Choroid plexus epithelial cell (primary cell): ENCODE measurements at regions not wholly inside any gene's neighbourhood (a gene's known extent, or its start where the extent isn't known, plus 50 kb on each side); places are given as distances from the start of the nearest gene placed in this dataset.

ENCODE experiments used
- DNase-seq: peaks from one replicate; pipeline ENCODE4 v3.0.0-alpha.2; 2010; ENCODE audit warnings: low read depth
- H3K4me3 ChIP-seq: 2 replicates; pipeline ENCODE4 v1.5.1; 2011; ENCODE audit warnings: low read depth, mild to moderate bottlenecking, control low read depth, low read length, moderate library complexity
- TF ChIP-seq, protein P1 (sequence below): conservative IDR thresholded peaks from 2 replicates; pipeline ENCODE4 v1.5.1; 2011; ENCODE audit warnings: low read depth, mild to moderate bottlenecking, control low read depth, inconsistent platforms, low read length, moderate library complexity

GRCh38 chr4:166259081-166259480, 386.0 kb downstream of the TLL1 start:
- no peak for DNase-seq
- H3K4me3 ChIP-seq = no peak overlapping the region
- TF ChIP-seq, protein P1, sequence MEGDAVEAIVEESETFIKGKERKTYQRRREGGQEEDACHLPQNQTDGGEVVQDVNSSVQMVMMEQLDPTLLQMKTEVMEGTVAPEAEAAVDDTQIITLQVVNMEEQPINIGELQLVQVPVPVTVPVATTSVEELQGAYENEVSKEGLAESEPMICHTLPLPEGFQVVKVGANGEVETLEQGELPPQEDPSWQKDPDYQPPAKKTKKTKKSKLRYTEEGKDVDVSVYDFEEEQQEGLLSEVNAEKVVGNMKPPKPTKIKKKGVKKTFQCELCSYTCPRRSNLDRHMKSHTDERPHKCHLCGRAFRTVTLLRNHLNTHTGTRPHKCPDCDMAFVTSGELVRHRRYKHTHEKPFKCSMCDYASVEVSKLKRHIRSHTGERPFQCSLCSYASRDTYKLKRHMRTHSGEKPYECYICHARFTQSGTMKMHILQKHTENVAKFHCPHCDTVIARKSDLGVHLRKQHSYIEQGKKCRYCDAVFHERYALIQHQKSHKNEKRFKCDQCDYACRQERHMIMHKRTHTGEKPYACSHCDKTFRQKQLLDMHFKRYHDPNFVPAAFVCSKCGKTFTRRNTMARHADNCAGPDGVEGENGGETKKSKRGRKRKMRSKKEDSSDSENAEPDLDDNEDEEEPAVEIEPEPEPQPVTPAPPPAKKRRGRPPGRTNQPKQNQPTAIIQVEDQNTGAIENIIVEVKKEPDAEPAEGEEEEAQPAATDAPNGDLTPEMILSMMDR = no peak

GRCh38 chr4:166274136-166274761, 401.2 kb downstream of the TLL1 start:
- TF ChIP-seq, protein P1 = no peak
- no peak for DNase-seq
- H3K4me3 ChIP-seq = no peak overlapping the region

DNA sequence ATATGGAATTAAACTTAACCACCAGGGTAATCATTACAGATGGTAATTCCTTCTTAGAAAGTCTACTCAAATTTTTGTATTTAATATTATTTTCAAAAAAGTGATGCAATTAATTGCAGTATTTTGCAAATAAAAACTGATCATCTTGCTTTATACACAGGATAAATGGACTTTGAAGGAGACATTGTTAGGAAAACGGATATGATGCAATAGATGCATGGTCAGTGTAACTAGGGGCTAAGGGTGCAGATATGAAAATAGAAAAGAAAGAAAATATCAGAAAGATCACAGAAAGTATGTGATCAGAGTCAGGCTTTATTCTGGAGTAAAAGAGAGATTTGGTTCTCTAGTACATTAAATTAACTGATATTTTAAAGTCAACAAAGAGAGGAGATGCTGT, 401.7 kb downstream of the TLL1 start:
- no peak for DNase-seq
- no peak overlapping the region for H3K4me3 ChIP-seq
- TF ChIP-seq, protein P1 = no peak

GRCh38 chr4:166277401-166277800, 404.4 kb downstream of the TLL1 start:
- H3K4me3 ChIP-seq = no peak overlapping the region
- TF ChIP-seq, protein P1 = no peak
- peak; percentile 38 for DNase-seq

- TF ChIP-seq, protein P1 = no peak
- no peak for DNase-seq
These were observed 404.8 kb downstream of the TLL1 start for GRCh38 chr4:166277853-166278252.

GRCh38 chr4:166279261-166279660, 406.2 kb downstream of the TLL1 start:
- DNase-seq = no peak
- TF ChIP-seq, protein P1 = no peak
- H3K4me3 ChIP-seq = no peak overlapping the region

More at GRCh38 chr4:166277853-166278252, 404.8 kb downstream of the TLL1 start:
- H3K4me3 ChIP-seq = no peak overlapping the region

DNA sequence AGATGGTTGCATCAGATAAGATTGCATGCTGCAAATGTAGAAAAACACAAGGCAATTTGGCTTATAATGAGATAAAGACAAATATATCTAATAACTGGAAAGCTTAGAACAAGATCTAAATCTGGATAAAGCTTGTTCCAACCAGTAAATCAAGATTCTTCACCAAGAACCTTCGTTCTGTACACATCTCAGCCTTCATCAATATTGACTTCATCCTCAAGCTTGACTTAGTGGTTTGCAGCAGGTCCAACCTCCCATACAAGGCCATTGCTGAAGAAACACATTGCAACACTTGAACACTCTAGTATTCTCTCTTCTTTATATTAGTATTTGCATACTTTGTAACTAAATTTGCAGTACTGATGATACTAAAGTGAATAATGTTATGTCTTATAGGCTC, 407.6 kb downstream of the TLL1 start:
- no peak for DNase-seq
- no peak overlapping the region for H3K4me3 ChIP-seq
- TF ChIP-seq, protein P1 = no peak
